Osteoblast (primary cell): ENCODE measurements at regions not wholly inside any gene's neighbourhood (a gene's known extent, or its start where the extent isn't known, plus 50 kb on each side); places are given as distances from the start of the nearest gene placed in this dataset.

Experiments used
- DNase-seq: peaks from one replicate; pipeline ENCODE4 v3.0.0; 2011; ENCODE audit warnings: low spot score, mixed read lengths; ENCODE audit not compliant: insufficient read length; ENCODE audit errors: missing footprints
- H2AFZ ChIP-seq: 2 replicates; pipeline ENCODE4 v1.6.0; 2011; ENCODE audit warnings: mild to moderate bottlenecking, low read length
- H3K27ac ChIP-seq: 2 replicates; pipeline ENCODE4 v1.5.1; 2011; ENCODE audit warnings: mild to moderate bottlenecking, low read depth, low read length, moderate library complexity
- H3K27me3 ChIP-seq: 2 replicates; pipeline ENCODE4 v1.6.0; 2012; ENCODE audit warnings: mild to moderate bottlenecking, control low read depth, inconsistent platforms, low read length, moderate library complexity; ENCODE audit not compliant: insufficient read depth
- H3K36me3 ChIP-seq: 2 replicates; pipeline ENCODE4 v1.5.1; 2011; ENCODE audit warnings: mild to moderate bottlenecking, low read length, control low read depth, moderate library complexity; ENCODE audit not compliant: insufficient read depth
- H3K4me1 ChIP-seq: 2 replicates; pipeline ENCODE4 v1.5.1; 2011; ENCODE audit warnings: mild to moderate bottlenecking, low read length, control low read depth, moderate library complexity; ENCODE audit not compliant: insufficient read depth
- H3K4me2 ChIP-seq: 2 replicates; pipeline ENCODE4 v1.6.0; 2011; ENCODE audit warnings: mild to moderate bottlenecking, low read length; ENCODE audit not compliant: insufficient read depth
- H3K4me3 ChIP-seq: fragments of 200-600 bp; sonication (generic); 3 replicates; pipeline ENCODE4 v1.5.1; 2012; ENCODE audit warnings: mild to moderate bottlenecking, low read length, inconsistent platforms; ENCODE audit not compliant: insufficient read depth
- H3K79me2 ChIP-seq: 2 replicates; pipeline ENCODE4 v1.6.0; 2012; ENCODE audit warnings: mild to moderate bottlenecking, low read length, control low read depth, inconsistent platforms; ENCODE audit not compliant: insufficient read depth
- H3K9me3 ChIP-seq: 2 replicates; pipeline ENCODE4 v1.5.1; 2011; ENCODE audit warnings: low read depth, low read length, control low read depth
- H4K20me1 ChIP-seq: 2 replicates; pipeline ENCODE4 v1.6.0; 2012; ENCODE audit warnings: mild to moderate bottlenecking, low read length, control low read depth; ENCODE audit not compliant: insufficient read depth
- CTCF ChIP-seq: IDR thresholded peaks from 2 replicates; pipeline ENCODE4 v1.5.1; 2011; ENCODE audit warnings: mild to moderate bottlenecking, low read depth, low read length, moderate library complexity; ENCODE audit errors: extremely low read depth

DNA sequence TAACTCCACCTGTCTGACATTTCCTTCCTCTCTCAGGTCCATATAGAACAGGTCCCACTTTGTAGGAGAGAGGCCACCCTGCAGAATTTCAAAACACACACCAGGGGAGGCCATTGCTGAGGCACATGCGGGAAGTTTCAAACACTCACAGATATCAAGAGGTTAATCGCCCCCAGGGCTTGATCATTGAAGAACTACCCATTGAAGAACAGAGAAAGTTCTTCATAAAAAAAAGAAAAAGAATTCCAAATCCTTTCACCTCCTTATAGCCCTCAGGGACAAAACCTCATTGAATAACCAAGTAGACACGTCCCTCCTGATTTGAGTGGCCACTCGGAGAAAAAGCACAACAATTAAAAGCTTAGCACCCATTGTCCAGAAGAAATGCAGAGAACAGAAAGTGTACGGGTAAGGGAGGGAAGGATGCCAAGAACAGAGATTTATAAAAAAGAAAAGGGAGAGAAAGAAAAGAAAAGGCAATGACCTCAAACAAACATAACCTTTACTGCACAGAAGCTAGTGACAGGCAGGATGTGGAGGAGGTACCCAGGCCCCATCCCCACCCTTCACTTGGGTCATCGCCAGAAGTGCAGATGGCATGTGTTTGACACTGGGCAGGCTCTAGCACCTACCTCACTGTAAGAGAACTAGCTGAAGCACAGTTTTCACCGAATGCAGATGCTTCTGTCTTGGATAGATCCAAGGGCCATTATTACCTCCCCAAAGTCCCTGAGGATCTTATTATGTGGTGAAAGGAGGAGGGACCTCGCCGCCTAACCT lies 112.3 kb upstream of the HES1 start:
- Histone ChIP-seq H3K36me3 (no peaks in the 10 kb centered on the region), H3K4me1 (no peaks in the 10 kb centered on the region), H3K4me3 (no peak overlapping the region), H2AFZ (no peak overlapping the region), H3K9me3 (no peaks in the 10 kb centered on the region), H3K27ac (no peak overlapping the region), H3K79me2 (no peaks in the 10 kb centered on the region), H4K20me1 (no peaks in the 10 kb centered on the region), H3K27me3 (peaks cover 30% of the 10 kb centered on the region), H3K4me2 (no peak overlapping the region)
- TF ChIP-seq CTCF = no peak
- DNase-seq = no peak

DNA sequence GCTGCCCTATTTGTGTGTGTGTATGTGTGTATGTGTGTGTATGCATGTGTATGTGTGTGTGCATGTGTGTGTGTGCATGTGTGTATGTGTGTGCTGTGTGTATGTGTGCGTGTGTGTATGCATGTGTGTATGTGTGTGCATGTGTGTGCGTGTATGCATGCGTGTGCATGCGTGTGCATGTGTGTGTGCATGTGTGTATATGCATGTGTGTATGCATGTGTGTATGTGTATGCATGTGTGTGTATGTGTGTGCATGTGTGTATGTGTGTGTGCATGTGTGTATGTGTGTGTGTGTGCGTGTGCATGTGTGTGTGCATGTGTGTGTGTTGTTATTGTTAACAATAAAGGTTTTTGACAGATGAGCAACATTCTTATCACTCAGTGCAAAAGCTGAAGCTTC lies 110.8 kb upstream of the HES1 start:
- Histone ChIP-seq H2AFZ (no peak overlapping the region), H3K36me3 (no peaks in the 10 kb centered on the region), H3K27me3 (peaks cover 35% of the 10 kb centered on the region), H3K79me2 (no peaks in the 10 kb centered on the region), H4K20me1 (peaks cover 3% of the 10 kb centered on the region), H3K9me3 (no peaks in the 10 kb centered on the region), H3K27ac (no peak overlapping the region), H3K4me1 (no peaks in the 10 kb centered on the region), H3K4me2 (no peak overlapping the region), H3K4me3 (no peak overlapping the region)
- DNase-seq = no peak
- no peak for TF ChIP-seq CTCF

DNA sequence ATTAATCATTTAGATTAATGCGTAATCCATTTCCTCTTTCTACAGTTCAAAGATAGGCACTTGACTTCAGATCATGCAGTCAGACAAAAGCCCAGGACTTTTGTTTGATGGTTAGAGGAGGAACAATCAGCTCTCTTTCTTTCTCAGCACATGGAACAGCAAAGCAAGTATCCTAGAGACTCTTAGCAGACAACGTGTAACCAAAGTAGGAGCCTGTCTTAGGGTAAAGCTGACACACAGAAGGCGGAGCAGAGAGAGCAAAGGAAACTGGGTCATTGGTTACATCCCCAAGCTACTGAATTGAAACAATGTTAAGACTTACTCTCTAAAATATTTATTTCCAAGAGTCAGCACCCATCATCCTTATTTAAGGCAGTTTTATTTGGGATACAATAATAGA lies 110.0 kb upstream of the HES1 start:
- no peak overlapping the region for H3K27ac ChIP-seq
- H3K4me3 ChIP-seq = no peak overlapping the region
- H3K79me2 ChIP-seq = no peaks in the 10 kb centered on the region
- no peak for TF ChIP-seq CTCF
- H2AFZ ChIP-seq = no peak overlapping the region
- no peaks in the 10 kb centered on the region for H3K36me3 ChIP-seq
- no peak overlapping the region for H3K4me2 ChIP-seq
- no peak for DNase-seq
- no peaks in the 10 kb centered on the region for H3K9me3 ChIP-seq
- H3K4me1 ChIP-seq = no peaks in the 10 kb centered on the region
- H3K27me3 ChIP-seq = peaks cover 38% of the 10 kb centered on the region
- H4K20me1 ChIP-seq = peaks cover 3% of the 10 kb centered on the region

DNA sequence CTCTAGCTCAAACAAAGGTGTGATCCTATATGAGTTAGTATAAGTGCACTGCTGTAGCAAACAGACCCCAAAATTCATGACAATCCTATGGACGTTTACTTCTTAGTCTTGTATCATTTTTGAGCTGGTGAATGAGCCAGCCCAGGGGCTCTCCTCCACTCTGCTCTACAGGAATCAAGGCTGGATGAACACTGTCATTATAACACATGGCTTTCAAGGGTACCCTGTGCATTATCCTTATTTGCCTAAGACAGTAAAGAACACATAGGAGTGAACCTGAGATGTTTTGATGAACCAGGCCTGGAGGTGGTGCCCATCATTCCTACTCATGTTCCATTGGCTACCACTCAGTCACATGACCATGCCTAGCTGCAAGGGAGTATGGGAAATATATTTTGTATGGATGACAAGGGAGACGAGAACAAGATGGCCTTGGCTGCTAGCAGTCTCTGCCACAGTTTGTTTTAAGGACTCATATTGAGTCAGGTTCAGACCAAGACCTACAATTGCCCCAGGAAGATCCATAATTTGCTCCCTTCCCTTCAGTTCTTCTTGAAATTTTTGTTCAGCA lies 107.4 kb upstream of the HES1 start:
- Histone ChIP-seq H3K27ac (no peak overlapping the region), H3K4me1 (no peaks in the 10 kb centered on the region), H4K20me1 (peaks cover 3% of the 10 kb centered on the region), H3K36me3 (no peaks in the 10 kb centered on the region), H3K79me2 (no peaks in the 10 kb centered on the region), H3K4me2 (no peak overlapping the region), H3K27me3 (peaks cover 36% of the 10 kb centered on the region), H3K9me3 (no peaks in the 10 kb centered on the region), H3K4me3 (no peak overlapping the region), H2AFZ (no peak overlapping the region)
- no peak for TF ChIP-seq CTCF
- no peak for DNase-seq
